Activated CD4-positive, alpha-beta T cell treated with anti-CD3 and anti-CD28 coated beads for 36 hours (primary cell): ENCODE measurements at regions not wholly inside any gene's neighbourhood (a gene's known extent, or its start where the extent isn't known, plus 50 kb on each side); places are given as distances from the start of the nearest gene placed in this dataset.

Experiments
- ATAC-seq: fragments of 200-7000 bp; cut with Tn5 transposase; one replicate; pipeline ENCODE4 v1.10.0; 2021; ENCODE audit warnings: mild to moderate bottlenecking, moderate library complexity
- CTCF ChIA-PET: fragments of 350-600 bp; sonication (Branson Sonifier 250); formaldehyde crosslinking; loops from one replicate; lab custom pipeline; 2021; ENCODE audit warnings: antibody characterized with exemption; lab: Charles Lee
- POLR2A ChIA-PET: fragments of 350-600 bp; sonication (Branson Sonifier 250); formaldehyde crosslinking; loops from one replicate; lab custom pipeline; 2021; ENCODE audit warnings: antibody characterized with exemption, inconsistent platforms; lab: Charles Lee
- DNase-seq: peaks from one replicate; pipeline ENCODE4 v3.0.0-alpha.2; 2020
- H3K27ac Mint-ChIP-seq: one replicate; pipeline ENCODE4 v1.8.0; 2021; ENCODE audit warnings: mixed read lengths
- H3K27me3 Mint-ChIP-seq: one replicate; pipeline ENCODE4 v1.8.0; 2021; ENCODE audit warnings: mixed read lengths
- H3K36me3 Mint-ChIP-seq: one replicate; pipeline ENCODE4 v1.8.0; 2021; ENCODE audit warnings: low read depth, mixed read lengths
- H3K4me1 Mint-ChIP-seq: one replicate; pipeline ENCODE4 v1.8.0; 2021; ENCODE audit warnings: mixed read lengths
- H3K4me3 Mint-ChIP-seq: one replicate; pipeline ENCODE4 v1.8.0; 2021; ENCODE audit warnings: mild to moderate bottlenecking, moderate library complexity, mixed read lengths
- H3K9me3 Mint-ChIP-seq: one replicate; pipeline ENCODE4 v1.8.0; 2021; ENCODE audit warnings: low read depth, mixed read lengths
- intact Hi-C, 2 experiments: fragments of 100-400 bp; cut with DNase I in 1 of 2; cut with micrococcal nuclease in 1 of 2; formaldehyde crosslinking; loops; one replicate each; pipeline versions ENCODE4 v1.14.2 to v1.15.1; 2022 to 2024; cut with DNase I, micrococcal nuclease

DNA sequence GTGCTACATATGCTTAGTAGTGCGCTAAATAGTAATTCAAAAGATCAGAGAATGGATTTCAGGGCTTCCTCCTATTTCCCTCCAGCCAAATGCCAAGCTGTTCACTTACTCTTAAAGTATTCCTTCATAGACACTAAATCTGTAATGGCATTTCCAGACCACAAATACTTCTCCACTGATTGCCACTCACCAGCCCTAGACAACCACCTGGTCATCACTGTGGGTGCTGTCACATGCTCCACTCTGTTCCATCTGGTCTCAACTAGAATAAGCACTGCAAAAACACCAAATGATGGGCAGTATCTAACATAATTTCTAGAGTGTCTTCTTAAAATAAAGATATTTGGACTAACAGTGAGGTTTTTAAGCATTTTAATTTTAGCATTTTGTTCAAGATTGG is 341.3 kb downstream of the AASDHPPT start:
- Mint-ChIP-seq H3K27me3 (no peaks in the 10 kb centered on the region), H3K4me1 (no peaks in the 10 kb centered on the region), H3K9me3 (no peaks in the 10 kb centered on the region), H3K36me3 (no peaks in the 10 kb centered on the region), H3K4me3 (no peak overlapping the region), H3K27ac (no peak overlapping the region)
- intact Hi-C loops, result no loop called here
- ATAC-seq, result no peak
- DNase-seq, result no peak
- ChIA-PET CTCF (no interaction called here), POLR2A (no interaction called here)

DNA sequence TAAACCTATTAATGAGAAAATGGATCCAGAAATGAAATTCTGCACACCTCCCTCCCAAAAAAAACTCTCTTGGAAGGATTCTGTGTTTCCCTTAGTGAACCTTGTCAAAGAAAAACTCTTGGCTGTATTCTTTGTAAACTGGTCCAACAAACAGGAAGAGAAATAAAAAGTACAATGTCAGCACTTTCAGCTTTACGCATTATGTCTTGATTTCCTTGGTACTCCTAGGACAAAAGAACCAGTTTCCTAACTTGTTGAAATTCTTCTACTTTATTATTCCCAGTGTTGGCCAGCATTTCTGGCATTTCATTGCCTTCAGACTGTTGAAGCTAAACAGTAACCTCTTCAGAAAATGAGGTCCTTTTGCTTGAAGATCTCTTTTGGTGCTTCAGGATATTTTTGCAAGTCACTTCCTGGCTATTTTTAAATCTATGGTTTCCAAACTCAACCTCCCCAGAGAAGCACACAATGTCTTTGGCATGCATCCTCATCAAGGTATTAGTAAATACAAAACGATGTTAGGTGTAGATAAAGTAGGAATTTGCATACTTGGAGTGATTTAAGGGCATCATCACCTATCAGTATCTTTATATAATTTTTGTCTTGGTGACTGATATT is 342.7 kb downstream of the AASDHPPT start:
- H3K27me3 Mint-ChIP-seq, result no peaks in the 10 kb centered on the region
- ChIA-PET CTCF (no interaction called here), POLR2A (no interaction called here)
- H3K9me3 Mint-ChIP-seq, result no peaks in the 10 kb centered on the region
- H3K4me1 Mint-ChIP-seq, result no peaks in the 10 kb centered on the region
- no peaks in the 10 kb centered on the region for H3K36me3 Mint-ChIP-seq
- no peak overlapping the region for H3K4me3 Mint-ChIP-seq
- intact Hi-C loops, result no loop called here
- H3K27ac Mint-ChIP-seq, result no peak overlapping the region
- no peak for ATAC-seq
- DNase-seq, result no peak

DNA sequence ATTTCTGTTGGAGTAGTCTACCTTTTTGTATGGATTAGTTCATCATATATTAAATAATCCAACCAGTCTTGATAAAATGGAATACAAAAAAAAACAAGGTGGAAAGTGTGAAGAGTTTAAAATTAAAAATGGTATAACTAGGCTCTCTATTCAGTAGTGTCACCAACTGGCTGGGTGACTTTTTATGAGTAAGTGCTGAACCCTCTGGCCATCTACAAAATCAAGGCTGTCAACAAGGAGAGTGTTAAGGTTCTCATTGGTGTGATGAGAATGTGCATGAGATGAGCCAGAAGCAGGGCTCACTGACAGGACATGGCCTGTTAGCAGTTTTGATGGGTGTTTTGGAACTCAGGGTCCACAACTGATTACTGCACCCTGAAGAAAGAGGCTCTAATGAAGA is 343.2 kb downstream of the AASDHPPT start:
- Mint-ChIP-seq H3K27me3 (no peaks in the 10 kb centered on the region), H3K9me3 (peaks cover under 1% of the 10 kb centered on the region), H3K27ac (no peak overlapping the region), H3K4me3 (no peak overlapping the region), H3K36me3 (no peaks in the 10 kb centered on the region), H3K4me1 (no peaks in the 10 kb centered on the region)
- intact Hi-C loops, result no loop called here
- ATAC-seq (no peak), DNase-seq (no peak)
- POLR2A ChIA-PET, result no interaction called here
- CTCF ChIA-PET, result no interaction called here

DNA sequence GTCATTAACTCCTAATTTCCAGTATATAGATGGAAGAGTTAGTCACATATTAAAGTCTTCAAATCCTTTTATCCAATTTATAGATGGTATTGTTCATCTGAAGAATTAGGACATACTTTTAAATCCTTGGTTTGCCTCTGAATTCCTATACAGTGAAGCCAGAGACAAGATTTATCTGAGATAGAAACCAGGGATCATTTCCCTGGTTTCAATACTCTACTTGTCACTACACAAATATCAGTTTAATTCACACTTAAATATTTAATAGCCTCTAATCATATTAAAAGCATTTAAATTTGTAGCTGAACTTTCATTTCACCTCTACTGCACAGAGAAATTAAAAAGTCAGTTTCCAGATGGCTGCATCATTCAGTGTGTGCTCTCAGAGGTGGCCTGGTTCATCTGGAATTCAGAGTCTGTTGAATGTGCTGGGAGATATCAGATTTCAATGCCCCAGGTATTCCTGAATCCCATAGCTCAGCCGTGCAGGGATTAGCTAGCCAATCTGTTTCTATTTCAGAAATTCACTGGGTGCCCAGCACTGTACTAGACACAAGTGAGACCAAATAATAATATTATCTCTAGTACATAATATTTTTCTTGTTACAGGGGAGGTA is 344.3 kb downstream of the AASDHPPT start:
- ATAC-seq (no peak), DNase-seq (no peak)
- Mint-ChIP-seq H3K27me3 (no peaks in the 10 kb centered on the region), H3K36me3 (no peaks in the 10 kb centered on the region), H3K9me3 (peaks cover 2% of the 10 kb centered on the region), H3K4me3 (no peak overlapping the region), H3K27ac (no peak overlapping the region), H3K4me1 (no peaks in the 10 kb centered on the region)
- CTCF ChIA-PET, result no interaction called here
- POLR2A ChIA-PET, result no interaction called here
- intact Hi-C loops, result no loop called here

DNA sequence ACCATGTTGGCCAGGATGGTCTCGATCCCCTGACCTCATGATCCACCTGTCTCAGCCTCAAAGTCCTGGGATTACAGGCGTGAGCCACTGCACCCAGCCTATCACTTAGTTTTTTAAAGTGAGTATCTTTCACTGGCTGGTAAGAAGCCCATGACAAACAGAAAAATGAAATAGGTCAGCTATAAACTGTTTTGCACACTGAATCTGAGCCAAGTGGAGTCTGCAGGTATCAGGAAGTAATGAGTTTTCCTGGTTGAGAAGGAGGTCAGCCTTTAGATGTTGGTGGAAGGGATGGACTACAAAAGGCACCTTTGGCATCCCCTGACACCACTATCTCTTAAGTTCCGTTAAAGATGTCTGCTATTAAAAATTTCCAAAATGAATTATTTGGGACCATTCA is 345.1 kb downstream of the AASDHPPT start:
- no peak overlapping the region for H3K27ac Mint-ChIP-seq
- ATAC-seq, result no peak
- H3K27me3 Mint-ChIP-seq, result no peaks in the 10 kb centered on the region
- no peaks in the 10 kb centered on the region for H3K36me3 Mint-ChIP-seq
- H3K4me3 Mint-ChIP-seq, result no peak overlapping the region
- CTCF ChIA-PET, result no interaction called here
- no peak for DNase-seq
- H3K9me3 Mint-ChIP-seq, result peaks cover 2% of the 10 kb centered on the region
- H3K4me1 Mint-ChIP-seq, result no peaks in the 10 kb centered on the region
- intact Hi-C loops, result no loop called here
- POLR2A ChIA-PET, result no interaction called here

DNA sequence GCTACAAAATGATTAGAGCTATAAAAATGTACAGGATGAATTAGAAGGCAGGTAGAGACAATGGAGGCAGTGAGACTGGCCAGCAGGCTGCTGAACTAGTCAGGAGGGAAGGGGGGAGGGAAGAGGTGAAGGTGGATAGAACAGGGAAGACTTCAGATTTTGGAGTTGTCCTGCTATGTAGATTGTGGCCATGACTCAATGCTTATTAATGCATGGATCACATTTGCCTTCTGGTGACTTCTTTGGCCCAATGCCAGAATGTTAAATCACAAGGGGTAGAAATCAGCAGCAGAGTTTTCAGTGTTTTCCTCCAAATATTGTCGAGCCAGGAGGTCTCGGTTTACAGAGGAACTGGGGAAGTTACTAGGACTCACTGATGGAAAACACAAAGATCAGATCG is 346.6 kb downstream of the AASDHPPT start:
- POLR2A ChIA-PET, result no interaction called here

DNA sequence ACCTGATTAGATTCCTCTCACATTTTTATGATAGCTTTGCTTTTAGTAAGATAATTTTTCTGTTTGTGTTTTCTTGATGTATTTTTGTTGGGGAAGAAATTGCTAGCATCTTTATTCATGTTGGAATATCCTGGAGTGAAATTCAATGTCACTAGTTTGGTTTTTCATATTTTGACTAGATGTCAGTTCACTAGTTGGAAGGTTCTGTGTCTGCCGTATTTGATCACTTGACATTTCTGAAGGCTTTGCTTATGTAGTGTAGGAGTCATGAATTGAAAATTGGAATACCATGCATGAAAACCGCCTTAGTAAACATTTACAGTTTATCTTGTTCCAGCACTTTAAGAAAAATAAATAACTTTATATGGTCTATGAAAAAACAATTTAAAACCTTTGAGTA is 348.4 kb downstream of the AASDHPPT start:
- no peak overlapping the region for H3K4me3 Mint-ChIP-seq
- no peaks in the 10 kb centered on the region for H3K36me3 Mint-ChIP-seq
- no peaks in the 10 kb centered on the region for H3K4me1 Mint-ChIP-seq
- ATAC-seq (no peak), DNase-seq (no peak)
- CTCF ChIA-PET, result interaction anchor here (0.6 kb wide), 1 partner anchor 14 kb away, joined by 3 read pairs; no protein-coding TSS in a partner anchor
- no peak overlapping the region for H3K27ac Mint-ChIP-seq
- peaks cover 2% of the 10 kb centered on the region for H3K9me3 Mint-ChIP-seq
- no peaks in the 10 kb centered on the region for H3K27me3 Mint-ChIP-seq
- POLR2A ChIA-PET, result no interaction called here
- intact Hi-C loops, result no loop called here

More for the DNA sequence above, 346.6 kb downstream of the AASDHPPT start:
- Mint-ChIP-seq H3K9me3 (peaks cover 2% of the 10 kb centered on the region), H3K27me3 (no peaks in the 10 kb centered on the region), H3K36me3 (no peaks in the 10 kb centered on the region), H3K27ac (no peak overlapping the region), H3K4me1 (no peaks in the 10 kb centered on the region), H3K4me3 (no peak overlapping the region)
- CTCF ChIA-PET, result no interaction called here
- no peak for ATAC-seq
- intact Hi-C loops, result no loop called here
- no peak for DNase-seq

DNA sequence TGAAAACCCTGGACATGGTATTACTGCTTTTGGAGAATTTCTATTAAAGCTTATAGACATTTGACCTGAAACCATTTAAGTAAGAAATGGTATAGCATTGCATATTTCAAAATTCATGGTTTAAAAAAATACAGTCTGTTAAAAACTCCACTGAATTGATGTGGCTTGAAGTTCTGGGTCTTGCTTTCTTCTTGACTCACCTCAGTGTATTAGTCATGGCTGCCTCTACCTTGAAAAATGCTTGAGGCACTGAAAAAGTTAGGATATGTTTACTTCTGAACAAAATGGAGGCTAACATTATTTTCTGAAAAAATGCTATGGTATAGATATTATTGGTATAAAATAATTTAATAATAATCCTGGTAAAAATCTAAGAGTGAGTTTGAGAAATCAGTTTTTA is 349.2 kb downstream of the AASDHPPT start:
- H3K27me3 Mint-ChIP-seq, result no peaks in the 10 kb centered on the region
- intact Hi-C loops, result no loop called here
- DNase-seq (no peak), ATAC-seq (no peak)
- no peak overlapping the region for H3K4me3 Mint-ChIP-seq
- POLR2A ChIA-PET, result no interaction called here
- CTCF ChIA-PET, result interaction anchor here (0.7 kb wide), 1 partner anchor 14 kb away, joined by 4 read pairs; no protein-coding TSS in a partner anchor
- H3K4me1 Mint-ChIP-seq, result no peaks in the 10 kb centered on the region
- H3K27ac Mint-ChIP-seq, result no peak overlapping the region
- H3K36me3 Mint-ChIP-seq, result no peaks in the 10 kb centered on the region
- peaks cover 2% of the 10 kb centered on the region for H3K9me3 Mint-ChIP-seq

DNA sequence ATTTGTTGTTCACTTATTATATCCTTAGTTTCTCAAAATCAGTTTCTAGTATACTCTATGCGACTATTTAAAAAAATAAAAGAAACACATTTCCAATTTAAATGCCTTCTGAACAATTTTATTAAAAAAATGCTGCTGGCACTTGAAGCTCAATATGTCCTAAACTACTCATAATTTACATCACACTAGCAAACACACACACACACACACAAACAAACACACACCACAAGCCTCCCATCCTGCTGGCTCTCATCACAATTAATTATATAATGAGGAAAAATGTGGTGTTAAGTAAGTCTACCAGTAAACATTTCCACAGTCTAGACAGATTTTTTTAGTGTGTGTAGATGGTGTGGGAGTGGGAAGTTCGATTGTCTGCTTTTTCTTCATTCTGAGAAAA is 350.3 kb downstream of the AASDHPPT start:
- no peaks in the 10 kb centered on the region for H3K36me3 Mint-ChIP-seq
- DNase-seq, result no peak
- no peaks in the 10 kb centered on the region for H3K4me1 Mint-ChIP-seq
- H3K27me3 Mint-ChIP-seq, result no peaks in the 10 kb centered on the region
- no peak overlapping the region for H3K27ac Mint-ChIP-seq
- intact Hi-C loops, result no loop called here
- H3K9me3 Mint-ChIP-seq, result peaks cover 2% of the 10 kb centered on the region
- CTCF ChIA-PET, result interaction anchor here (0.6 kb wide), 1 partner anchor 250 kb away, joined by 3 read pairs; no protein-coding TSS in a partner anchor
- no peak for ATAC-seq
- H3K4me3 Mint-ChIP-seq, result no peak overlapping the region
- POLR2A ChIA-PET, result no interaction called here

DNA sequence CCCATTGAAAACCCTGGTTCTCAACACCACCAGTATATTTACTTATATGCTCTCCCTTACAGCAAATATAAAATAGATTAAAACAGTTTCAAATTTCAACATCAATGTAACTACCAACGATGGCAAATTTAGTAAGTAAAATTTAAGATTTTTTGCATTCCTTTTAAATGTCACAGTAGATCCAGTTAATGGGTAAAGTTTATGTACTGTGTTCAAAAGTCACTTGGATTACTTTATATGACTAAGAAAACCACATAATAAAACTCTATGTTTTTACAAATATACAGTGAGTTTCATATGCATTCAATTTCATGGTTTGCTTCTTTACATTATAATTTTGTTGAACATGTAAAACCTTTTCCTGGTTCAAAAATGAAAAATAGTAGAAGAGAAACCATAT is 364.6 kb downstream of the AASDHPPT start:
- no peaks in the 10 kb centered on the region for H3K27me3 Mint-ChIP-seq
- no peaks in the 10 kb centered on the region for H3K4me1 Mint-ChIP-seq
- ATAC-seq, result no peak
- no peak for DNase-seq
- H3K27ac Mint-ChIP-seq, result no peak overlapping the region
- intact Hi-C loops, result no loop called here
- peaks cover 2% of the 10 kb centered on the region for H3K9me3 Mint-ChIP-seq
- H3K4me3 Mint-ChIP-seq, result no peak overlapping the region
- POLR2A ChIA-PET, result no interaction called here
- CTCF ChIA-PET, result no interaction called here
- H3K36me3 Mint-ChIP-seq, result no peaks in the 10 kb centered on the region

DNA sequence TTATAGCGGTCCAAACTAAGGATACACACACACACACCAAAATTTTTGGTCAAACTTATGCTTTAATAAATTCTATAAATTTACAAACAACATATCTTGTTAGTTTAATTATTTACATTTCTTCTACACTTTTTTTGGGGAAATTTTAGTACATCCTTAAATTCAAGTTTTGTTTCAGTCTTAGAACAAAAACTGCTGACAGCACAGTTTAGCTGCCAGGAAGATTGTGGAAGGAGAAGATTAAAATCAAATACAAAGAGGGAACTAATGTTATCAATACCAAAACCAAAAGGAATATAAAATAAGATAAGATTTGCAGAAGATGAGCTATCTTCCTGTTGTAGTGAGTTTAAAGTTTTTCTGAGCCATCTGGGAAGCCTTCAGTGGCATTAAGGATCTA is 368.8 kb downstream of the AASDHPPT start:
- ATAC-seq, result no peak
- DNase-seq, result no peak
- H3K4me3 Mint-ChIP-seq, result no peak overlapping the region
- no peak overlapping the region for H3K27ac Mint-ChIP-seq
- no peaks in the 10 kb centered on the region for H3K36me3 Mint-ChIP-seq
- CTCF ChIA-PET, result no interaction called here
- intact Hi-C loops, result no loop called here
- no peaks in the 10 kb centered on the region for H3K4me1 Mint-ChIP-seq
- POLR2A ChIA-PET, result no interaction called here
- no peaks in the 10 kb centered on the region for H3K27me3 Mint-ChIP-seq
- H3K9me3 Mint-ChIP-seq, result peaks cover 1% of the 10 kb centered on the region

DNA sequence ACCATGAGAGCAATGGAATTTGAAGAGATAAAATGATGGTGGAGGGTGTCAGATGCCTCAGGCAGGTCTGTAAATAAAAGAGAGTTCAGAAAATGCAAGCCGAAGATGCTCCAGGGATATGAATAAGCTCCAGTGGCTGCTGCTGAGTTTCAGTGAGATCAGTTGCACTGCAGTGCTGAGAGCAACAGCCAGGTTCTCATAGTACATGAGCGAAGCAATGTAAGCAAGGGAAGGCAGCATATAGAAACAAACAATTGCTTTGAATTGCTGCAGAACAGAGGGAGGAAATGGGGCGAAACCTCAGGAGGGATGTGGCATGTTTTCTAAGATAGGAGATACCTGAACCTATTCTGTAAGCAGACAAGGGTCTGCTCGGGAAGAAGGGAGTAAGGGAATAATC is 369.5 kb downstream of the AASDHPPT start:
- Mint-ChIP-seq H3K27ac (no peak overlapping the region), H3K36me3 (no peaks in the 10 kb centered on the region), H3K27me3 (no peaks in the 10 kb centered on the region), H3K4me1 (no peaks in the 10 kb centered on the region), H3K4me3 (no peak overlapping the region), H3K9me3 (peaks cover 1% of the 10 kb centered on the region)
- ATAC-seq, result no peak
- ChIA-PET POLR2A (no interaction called here), CTCF (no interaction called here)
- no peak for DNase-seq
- intact Hi-C loops, result no loop called here
